GM12873 (cell line): ENCODE measurements at regions not wholly inside any gene's neighbourhood (a gene's known extent, or its start where the extent isn't known, plus 50 kb on each side); places are given as distances from the start of the nearest gene placed in this dataset.

Source experiments
- TF ChIP-seq, protein P1 (sequence below): IDR thresholded peaks from 2 replicates; pipeline ENCODE4 v1.5.1; 2012; ENCODE audit warnings: low read depth, mild to moderate bottlenecking, moderate library complexity, low read length, control low read depth; ENCODE audit not compliant: insufficient read depth; ENCODE audit errors: missing control alignments

DNA sequence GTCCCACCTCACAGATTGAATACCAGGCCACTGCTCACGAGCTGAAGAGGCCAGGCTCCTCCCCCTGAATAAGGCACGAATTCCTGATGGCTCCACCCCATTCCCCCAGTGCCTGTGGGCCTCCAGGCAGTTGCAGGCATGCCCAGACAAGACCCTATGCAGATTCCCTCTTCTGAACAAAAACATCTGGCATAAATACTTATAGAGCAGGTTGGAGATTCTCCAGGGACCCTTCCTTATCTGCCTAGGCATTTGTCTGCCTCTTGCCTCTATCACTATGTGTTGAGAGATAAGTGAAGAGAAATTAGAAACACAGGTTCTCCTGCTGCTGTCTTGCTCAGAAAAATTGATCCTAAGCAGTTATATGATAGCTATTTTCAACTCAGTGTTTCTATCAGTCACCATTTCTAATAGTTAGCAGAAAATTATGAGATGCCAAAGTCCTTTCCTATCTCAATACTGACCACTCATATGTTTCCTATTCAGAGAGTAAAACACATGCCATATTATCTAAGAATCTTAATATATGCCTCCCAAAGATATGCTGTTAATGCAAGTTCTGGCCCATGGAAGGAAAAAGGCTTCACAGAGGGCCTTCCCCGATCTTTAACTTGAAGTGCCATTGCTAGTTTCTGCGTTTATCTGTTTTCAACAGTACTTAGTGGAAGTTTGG lies 364.0 kb downstream of the KCTD12 start:
- TF ChIP-seq, protein P1, sequence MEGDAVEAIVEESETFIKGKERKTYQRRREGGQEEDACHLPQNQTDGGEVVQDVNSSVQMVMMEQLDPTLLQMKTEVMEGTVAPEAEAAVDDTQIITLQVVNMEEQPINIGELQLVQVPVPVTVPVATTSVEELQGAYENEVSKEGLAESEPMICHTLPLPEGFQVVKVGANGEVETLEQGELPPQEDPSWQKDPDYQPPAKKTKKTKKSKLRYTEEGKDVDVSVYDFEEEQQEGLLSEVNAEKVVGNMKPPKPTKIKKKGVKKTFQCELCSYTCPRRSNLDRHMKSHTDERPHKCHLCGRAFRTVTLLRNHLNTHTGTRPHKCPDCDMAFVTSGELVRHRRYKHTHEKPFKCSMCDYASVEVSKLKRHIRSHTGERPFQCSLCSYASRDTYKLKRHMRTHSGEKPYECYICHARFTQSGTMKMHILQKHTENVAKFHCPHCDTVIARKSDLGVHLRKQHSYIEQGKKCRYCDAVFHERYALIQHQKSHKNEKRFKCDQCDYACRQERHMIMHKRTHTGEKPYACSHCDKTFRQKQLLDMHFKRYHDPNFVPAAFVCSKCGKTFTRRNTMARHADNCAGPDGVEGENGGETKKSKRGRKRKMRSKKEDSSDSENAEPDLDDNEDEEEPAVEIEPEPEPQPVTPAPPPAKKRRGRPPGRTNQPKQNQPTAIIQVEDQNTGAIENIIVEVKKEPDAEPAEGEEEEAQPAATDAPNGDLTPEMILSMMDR = no peak

DNA sequence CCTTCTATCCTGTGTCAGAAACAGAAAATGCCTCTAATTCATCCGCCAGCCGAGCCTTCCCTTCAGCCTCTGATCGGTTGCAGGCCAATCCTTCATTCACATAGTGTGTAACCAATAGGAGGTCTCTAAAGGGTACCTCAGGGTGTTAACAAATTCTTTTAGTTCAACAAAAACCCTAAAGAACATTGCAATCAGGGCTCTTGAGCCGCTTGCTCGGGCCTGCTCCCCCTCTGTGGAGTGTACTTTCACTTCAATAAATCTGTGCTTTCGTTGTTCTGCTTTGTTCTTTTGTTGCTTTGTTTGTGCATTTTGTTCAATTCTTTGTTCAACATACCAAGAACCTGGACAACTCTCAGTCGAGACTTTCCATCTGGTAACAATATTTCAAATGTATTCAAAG lies 366.5 kb downstream of the KCTD12 start:
- TF ChIP-seq, protein P1 = no peak

DNA sequence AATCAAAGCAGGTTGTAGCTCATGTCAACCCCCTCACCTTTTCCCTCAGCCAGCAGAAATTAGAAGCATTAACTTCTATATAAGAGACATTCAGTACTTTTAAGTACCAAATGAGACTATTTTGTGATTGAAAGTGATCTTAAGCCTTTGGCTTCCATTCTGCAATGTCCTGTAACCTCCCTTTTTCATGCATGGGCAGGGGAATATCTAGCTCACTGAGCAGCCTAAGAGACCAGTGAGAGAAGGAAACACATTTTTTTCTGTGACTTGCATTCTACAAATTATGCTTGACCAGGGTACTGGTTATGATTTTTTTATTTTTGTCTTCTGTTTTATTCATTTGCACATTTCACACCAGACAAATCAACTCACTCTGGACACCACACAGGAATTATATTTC lies 369.6 kb downstream of the KCTD12 start:
- TF ChIP-seq, protein P1 = no peak

DNA sequence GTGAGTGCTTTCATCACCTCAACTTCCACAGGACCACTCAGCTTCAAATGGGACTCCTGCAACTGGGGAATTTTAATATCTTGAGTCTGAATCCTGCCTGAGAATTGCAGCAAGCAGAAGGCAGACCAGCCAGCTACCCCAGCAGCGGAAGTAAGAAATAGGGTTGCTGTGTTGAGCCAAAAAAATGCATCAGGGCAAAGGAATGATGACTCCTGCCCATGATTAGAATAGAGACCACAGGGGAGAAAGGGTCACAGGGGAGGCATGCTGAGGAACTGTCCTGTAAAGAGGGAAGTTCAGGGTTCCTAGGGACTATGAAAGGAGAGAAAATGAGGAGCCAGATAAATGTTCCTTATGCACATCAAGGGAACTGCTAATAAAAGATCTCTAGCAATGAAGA lies 370.2 kb downstream of the KCTD12 start:
- TF ChIP-seq, protein P1 = no peak

DNA sequence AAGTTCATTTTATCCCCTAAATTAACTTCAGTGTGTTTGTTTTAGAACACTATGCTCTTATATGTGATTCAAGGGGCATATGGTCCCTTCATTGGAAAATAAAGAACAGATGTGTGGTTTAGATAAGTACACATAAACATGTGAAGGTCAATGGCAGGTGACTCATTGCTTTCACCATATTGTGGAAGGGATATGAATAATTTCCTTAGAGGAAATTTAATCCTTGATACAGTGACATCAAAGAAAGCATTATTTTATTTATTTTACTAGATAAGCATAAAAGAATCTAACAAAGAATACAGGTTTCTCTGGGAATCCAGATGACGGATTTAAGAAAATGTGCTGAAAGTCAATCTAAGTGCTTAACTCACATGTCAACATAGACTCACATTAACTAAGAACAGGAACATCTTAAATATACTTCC lies 373.5 kb downstream of the KCTD12 start:
- TF ChIP-seq, protein P1 = no peak

DNA sequence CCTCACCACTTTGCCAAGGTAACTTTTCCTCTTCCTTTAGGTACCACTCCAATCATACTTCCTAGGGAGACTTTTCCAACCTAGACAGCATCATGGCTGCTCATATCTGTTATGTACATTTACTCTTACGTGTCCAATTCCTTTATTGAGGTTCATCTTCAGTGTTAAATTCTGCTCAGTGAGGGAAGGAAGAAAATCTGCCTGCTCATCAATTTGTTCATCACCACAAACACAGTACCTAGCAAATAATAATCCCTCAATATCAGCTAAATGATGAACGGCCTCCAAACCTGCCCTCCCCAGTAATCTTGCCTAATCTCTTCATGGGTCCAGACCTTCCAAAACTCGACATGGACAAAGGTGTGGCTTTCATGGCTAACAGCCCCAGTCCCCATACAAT lies 380.8 kb downstream of the KCTD12 start:
- TF ChIP-seq, protein P1 = no peak

DNA sequence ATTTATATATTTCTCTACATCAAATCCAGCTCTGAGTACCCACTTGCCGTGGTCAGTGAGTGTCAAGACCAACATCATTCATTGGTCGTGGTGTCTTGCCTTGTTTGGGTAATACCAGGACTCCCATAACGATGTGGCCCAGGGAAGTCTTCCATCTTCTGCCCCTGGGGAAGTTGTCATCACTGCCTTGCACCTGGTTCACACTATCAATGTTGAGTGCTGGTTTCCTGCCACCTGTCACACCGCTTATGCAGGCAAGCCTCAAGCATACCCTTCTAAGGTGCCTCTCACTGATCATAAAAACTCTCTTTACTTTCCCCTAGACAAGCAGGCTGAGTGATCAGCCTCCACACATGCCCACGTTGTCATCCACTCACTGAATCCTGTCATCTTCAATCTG lies 382.4 kb downstream of the KCTD12 start:
- TF ChIP-seq, protein P1 = no peak
